Mesenteric fat pad (tissue), 1 donor: ENCODE measurements at regions not wholly inside any gene's neighbourhood (a gene's known extent, or its start where the extent isn't known, plus 50 kb on each side); places are given as distances from the start of the nearest gene placed in this dataset.

Experiments
- DNase-seq: peaks from one replicate; pipeline ENCODE4 v3.0.0-alpha.2; 2020; ENCODE audit warnings: low spot score
- donor health status: DM: yes; HTN: yes; CAD: no.

GRCh38 chr10:71066600-71066999 is 145.8 kb upstream of the UNC5B start:
- no peak for DNase-seq

- no peak for DNase-seq
These were observed 145.2 kb upstream of the UNC5B start for GRCh38 chr10:71067098-71067740.

GRCh38 chr10:71068861-71069271 is 143.5 kb upstream of the UNC5B start:
- DNase-seq, result no peak

- DNase-seq, result no peak
These were observed 142.3 kb upstream of the UNC5B start for GRCh38 chr10:71069909-71070666.

GRCh38 chr10:71070741-71071140 is 141.6 kb upstream of the UNC5B start:
- DNase-seq, result no peak

- no peak for DNase-seq
These were observed 140.1 kb upstream of the UNC5B start for GRCh38 chr10:71072131-71072822.

GRCh38 chr10:71072823-71073210 is 139.6 kb upstream of the UNC5B start:
- DNase-seq, result no peak

GRCh38 chr10:71073451-71074175 is 138.8 kb upstream of the UNC5B start:
- peak; percentile 78 for DNase-seq

- DNase-seq, result peak; percentile 71
These were observed 138.1 kb upstream of the UNC5B start for GRCh38 chr10:71074176-71074755.

- peak; percentile 77 for DNase-seq
These were observed 137.1 kb upstream of the UNC5B start for GRCh38 chr10:71075086-71075758.

GRCh38 chr10:71075759-71076472 is 136.5 kb upstream of the UNC5B start:
- peak; percentile 65 for DNase-seq

- peak; percentile 83 for DNase-seq
These were observed 135.8 kb upstream of the UNC5B start for GRCh38 chr10:71076473-71077142.

GRCh38 chr10:71077143-71077581 is 135.2 kb upstream of the UNC5B start:
- peak; percentile 75 for DNase-seq

GRCh38 chr10:71077796-71078453 is 134.4 kb upstream of the UNC5B start:
- peak; percentile 80 for DNase-seq

GRCh38 chr10:71078454-71079145 is 133.8 kb upstream of the UNC5B start:
- DNase-seq, result peak; percentile 77

- peak; percentile 73 for DNase-seq
These were observed 132.5 kb upstream of the UNC5B start for GRCh38 chr10:71079761-71080380.

GRCh38 chr10:71080381-71081228 is 131.8 kb upstream of the UNC5B start:
- DNase-seq, result peak; percentile 76
